ENCODE measurements at regions not wholly inside any gene's neighbourhood (a gene's known extent, or its start where the extent isn't known, plus 50 kb on each side); places are given as distances from the start of the nearest gene placed in this dataset.

- TF ChIP-seq POLR2A (IDR thresholded peaks at IDR 0.05): no peak
- no peak for TF ChIP-seq CTCF (IDR thresholded peaks at IDR 0.05)
Measured at GRCh38 chr5:68722357-68722756, 371.5 kb upstream of the SLC30A5 start.
